ENCODE measurements at regions not wholly inside any gene's neighbourhood (a gene's known extent, or its start where the extent isn't known, plus 50 kb on each side); places are given as distances from the start of the nearest gene placed in this dataset.

- TF ChIP-seq RAD21 (IDR thresholded peaks at IDR 0.05): no peak
- TF ChIP-seq REST (IDR thresholded peaks at IDR 0.05): no peak
- no peak for TF ChIP-seq CTCF (IDR thresholded peaks at IDR 0.05; ENCODE audit: low read depth, low read length, missing input control)
- TF ChIP-seq YY1 (IDR thresholded peaks at IDR 0.05): no peak
- TF ChIP-seq MAX (IDR thresholded peaks at IDR 0.05): no peak
- TF ChIP-seq GABPA (IDR thresholded peaks at IDR 0.05 in 1 of 2, conservative IDR thresholded peaks at IDR 0.05 in 1 of 2): no peak
- no peak for TF ChIP-seq TAF1 (conservative IDR thresholded peaks at IDR 0.05)
- TF ChIP-seq FOXA1 (IDR thresholded peaks at IDR 0.05): no peak
- TF ChIP-seq ATF3 (IDR thresholded peaks at IDR 0.05): no peak
Measured at GRCh38 chr5:20229303-20230005, 241.5 kb upstream of the CDH18 start.
